SK-N-SH (cell line): ENCODE measurements at regions not wholly inside any gene's neighbourhood (a gene's known extent, or its start where the extent isn't known, plus 50 kb on each side); places are given as distances from the start of the nearest gene placed in this dataset.
"Not testable (repeated sequence)": the region's sequence is repeated elsewhere in the genome, so short reads cannot be mapped to it uniquely, and the experiment has no call there.

ENCODE experiments used
- CTCF ChIA-PET: fragments of 300-600, 350-600 bp; formaldehyde crosslinking; extraction: SDS; loops from one replicate; lab custom pipeline; 2021; lab: Yijun Ruan, JAX
- POLR2A ChIA-PET: fragments of 350-600 bp; sonication (Branson Sonifier 250); formaldehyde crosslinking; extraction: SDS; loops from one replicate; lab custom pipeline; 2020; ENCODE audit warnings: antibody characterized with exemption, inconsistent platforms; lab: Yijun Ruan, JAX
- DNase-seq: peaks from one replicate; pipeline ENCODE4 v3.0.0; 2012
- H2AFZ ChIP-seq: fragments of 200-600 bp; sonication (generic); 2 replicates; pipeline ENCODE4 v1.8.1; 2016; ENCODE audit warnings: antibody characterized with exemption, mild to moderate bottlenecking, low read depth
- H3F3A ChIP-seq: fragments of 200-600 bp; sonication (generic); replicated peaks from 2 replicates; pipeline ENCODE3; 2016; ENCODE audit warnings: antibody characterized with exemption, mild to moderate bottlenecking; ENCODE audit not compliant: insufficient read depth
- H3K27ac ChIP-seq, 2 experiments: fragments of 200-500 bp in 1 of 2; fragments of 200-600 bp in 1 of 2; sonication (Bioruptor generic) in 1 of 2; sonication (generic), shearing (Covaris generic) in 1 of 2; 2 replicates each; pipeline versions ENCODE4 v1.5.1 to v1.6.1; 2014 to 2016; ENCODE audit warnings: low read depth in 2 of 2, inconsistent platforms in 1 of 2, low read length in 1 of 2, mild to moderate bottlenecking in 1 of 2, mixed read lengths in 1 of 2
- H3K27me3 ChIP-seq: fragments of 200-600 bp; sonication (generic), shearing (Covaris generic); 2 replicates; pipeline ENCODE4 v1.6.1; 2016; ENCODE audit warnings: mixed run types; ENCODE audit not compliant: insufficient read depth
- H3K36me3 ChIP-seq, 2 experiments: fragments of 200-500 bp in 1 of 2; fragments of 200-600 bp in 1 of 2; sonication (Bioruptor generic) in 1 of 2; sonication (generic) in 1 of 2; replicated peaks in 1 of 2; 2 replicates each; pipeline versions ENCODE3 to v1.5.1; 2014 to 2016; ENCODE audit warnings: low read length in 1 of 2, mild to moderate bottlenecking in 1 of 2; ENCODE audit not compliant: insufficient read depth in 2 of 2, control insufficient read depth in 1 of 2
- H3K4me1 ChIP-seq, 2 experiments: fragments of 200-500 bp in 1 of 2; fragments of 200-600 bp in 1 of 2; sonication (Bioruptor generic) in 1 of 2; sonication (generic), shearing (Covaris generic) in 1 of 2; 2 replicates each; pipeline versions ENCODE4 v1.5.1 to v1.6.1; 2014 to 2016; ENCODE audit warnings: low read depth in 1 of 2, low read length in 1 of 2, mixed run types in 1 of 2; ENCODE audit not compliant: insufficient read depth in 2 of 2, control insufficient read depth in 1 of 2
- H3K4me2 ChIP-seq: fragments of 200-600 bp; sonication (generic), shearing (Covaris generic); 2 replicates; pipeline ENCODE4 v1.6.1; 2017; ENCODE audit warnings: mixed run types
- H3K4me3 ChIP-seq, 2 experiments: fragments of 200-500 bp in 1 of 2; fragments of 200-600 bp in 1 of 2; sonication (Bioruptor generic) in 1 of 2; sonication (generic), shearing (Covaris generic) in 1 of 2; 2 replicates each; pipeline versions ENCODE4 v1.5.1 to v1.8.1; 2014 to 2016; ENCODE audit warnings: low read depth in 2 of 2, inconsistent platforms in 1 of 2, low read length in 1 of 2, mild to moderate bottlenecking in 1 of 2, mixed read lengths in 1 of 2, moderate library complexity in 1 of 2
- H3K79me2 ChIP-seq: fragments of 200-600 bp; sonication (generic); 2 replicates; pipeline ENCODE4 v1.8.1; 2017; ENCODE audit warnings: mild to moderate bottlenecking; ENCODE audit not compliant: insufficient read depth
- H3K9ac ChIP-seq: fragments of 200-600 bp; sonication (generic); 2 replicates; pipeline ENCODE4 v1.6.1; 2017; ENCODE audit warnings: mixed run types
- H3K9me2 ChIP-seq: fragments of 200-600 bp; sonication (generic); 2 replicates; pipeline ENCODE4 v1.6.1; 2017; ENCODE audit warnings: mixed run types
- H3K9me3 ChIP-seq: fragments of 200-600 bp; sonication (generic); 2 replicates; pipeline ENCODE4 v1.6.1; 2017; ENCODE audit warnings: mixed run types, mild to moderate bottlenecking, moderate library complexity
- H4K20me1 ChIP-seq: fragments of 200-600 bp; sonication (generic); 2 replicates; pipeline ENCODE4 v1.6.1; 2017; ENCODE audit warnings: mild to moderate bottlenecking, mixed run types; ENCODE audit not compliant: insufficient read depth
- CHD2 ChIP-seq: fragments of 150-350 bp; IDR thresholded peaks from 2 replicates; pipeline ENCODE4 v1.6.1; 2018; ENCODE audit warnings: low read length; ENCODE audit not compliant: partially characterized antibody
- ELF1 ChIP-seq: IDR thresholded peaks from 2 replicates; pipeline ENCODE4 v1.4.0; 2012
- FOXM1 ChIP-seq: IDR thresholded peaks from 2 replicates; pipeline ENCODE4 v1.4.0; 2012; ENCODE audit warnings: low read depth, mild to moderate bottlenecking
- RAD21 ChIP-seq: IDR thresholded peaks from 2 replicates; pipeline ENCODE4 v1.6.1; 2012; ENCODE audit warnings: mild to moderate bottlenecking, low read length
- REST ChIP-seq: IDR thresholded peaks from 2 replicates; pipeline ENCODE4 v1.6.1; 2012; ENCODE audit warnings: mild to moderate bottlenecking, low read depth, low read length, moderate library complexity
- SIN3A ChIP-seq: IDR thresholded peaks from 2 replicates; pipeline ENCODE4 v1.6.1; 2012; ENCODE audit warnings: low read depth, mild to moderate bottlenecking, low read length, moderate library complexity, borderline replicate concordance
- TAF1 ChIP-seq: IDR thresholded peaks from 2 replicates; pipeline ENCODE4 v1.6.1; 2012; ENCODE audit warnings: low read depth, mild to moderate bottlenecking, low read length, moderate library complexity, borderline replicate concordance
- WGBS: methylation state at CpG from one replicate; pipeline ENCODE4 v1.1.6; 2017; ENCODE audit warnings: low lambda C conversion rate; 5-methylcytosine and 5-hydroxymethylcytosine counted together
- TF ChIP-seq, protein P1 (sequence below): fragments of 150-350 bp; IDR thresholded peaks from 2 replicates; pipeline ENCODE4 v1.6.1; 2017; ENCODE audit warnings: antibody characterized with exemption, low read length, low read depth, borderline replicate concordance

GRCh38 chr1:47691293-47691692, 253.4 kb downstream of the FOXD2 start:
- H3K9me3 ChIP-seq, H4K20me1 ChIP-seq, H3K79me2 ChIP-seq, H3F3A ChIP-seq, H2AFZ ChIP-seq, H3K36me3 ChIP-seq, H3K27ac ChIP-seq, POLR2A ChIA-PET, H3K9ac ChIP-seq, H3K9me2 ChIP-seq, H3K4me2 ChIP-seq, DNase-seq, H3K4me3 ChIP-seq: not testable (repeated sequence)
- Histone ChIP-seq H3K27me3 (peaks cover 15% of the 10 kb centered on the region; the same call in 1 of the 2 replicates), H3K4me1 (peaks cover 0 to 14% of the 10 kb centered on the region in 2 experiments; a peak in 2 of 4 replicates)
- CTCF ChIA-PET = interaction anchor here (1.6 to 1.9 kb wide), 3 partner anchors 19 to 259 kb away, joined by 4 to 7 read pairs (median 5); no protein-coding TSS in a partner anchor
- 58% methylated on average over 4 of the region's 4 CpGs for WGBS

GRCh38 chr1:47692196-47692595, 254.4 kb downstream of the FOXD2 start:
- H3K36me3 ChIP-seq = no peaks in the 10 kb centered on the region
- ChIA-PET POLR2A (no interaction called here), CTCF (interaction anchor here (0.6 to 1.9 kb wide), 4 partner anchors 14 to 278 kb away, joined by 3 to 7 read pairs (median 4); no protein-coding TSS in a partner anchor)
- no peak overlapping the region for H3K9ac ChIP-seq
- WGBS = 58% methylated on average over 7 of the region's 7 CpGs
- no peak overlapping the region for H2AFZ ChIP-seq
- H3K27ac ChIP-seq = no peak overlapping the region
- no peak for TF ChIP-seq ELF1
- no peak for TF ChIP-seq CHD2
- no peak for TF ChIP-seq SIN3A
- TF ChIP-seq, protein P1, sequence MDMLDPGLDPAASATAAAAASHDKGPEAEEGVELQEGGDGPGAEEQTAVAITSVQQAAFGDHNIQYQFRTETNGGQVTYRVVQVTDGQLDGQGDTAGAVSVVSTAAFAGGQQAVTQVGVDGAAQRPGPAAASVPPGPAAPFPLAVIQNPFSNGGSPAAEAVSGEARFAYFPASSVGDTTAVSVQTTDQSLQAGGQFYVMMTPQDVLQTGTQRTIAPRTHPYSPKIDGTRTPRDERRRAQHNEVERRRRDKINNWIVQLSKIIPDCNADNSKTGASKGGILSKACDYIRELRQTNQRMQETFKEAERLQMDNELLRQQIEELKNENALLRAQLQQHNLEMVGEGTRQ = no peak
- TF ChIP-seq REST = no peak
- TF ChIP-seq TAF1 = no peak
- no peak for TF ChIP-seq RAD21
- TF ChIP-seq FOXM1 = no peak
- no peaks in the 10 kb centered on the region for H4K20me1 ChIP-seq
- no peaks in the 10 kb centered on the region for H3K9me2 ChIP-seq
- H3F3A ChIP-seq = no peaks in the 10 kb centered on the region
- H3K4me3 ChIP-seq = no peak overlapping the region
- DNase-seq = no peak
- no peaks in the 10 kb centered on the region for H3K9me3 ChIP-seq
- peaks cover 0 to 7% of the 10 kb centered on the region in 2 experiments; a peak in 2 of 4 replicates for H3K4me1 ChIP-seq
- H3K4me2 ChIP-seq = no peak overlapping the region
- H3K79me2 ChIP-seq = no peaks in the 10 kb centered on the region
- H3K27me3 ChIP-seq = peaks cover 15% of the 10 kb centered on the region; the same call in 1 of the 2 replicates
